ENCODE measurements at regions not wholly inside any gene's neighbourhood (a gene's known extent, or its start where the extent isn't known, plus 50 kb on each side); places are given as distances from the start of the nearest gene placed in this dataset.

DNA sequence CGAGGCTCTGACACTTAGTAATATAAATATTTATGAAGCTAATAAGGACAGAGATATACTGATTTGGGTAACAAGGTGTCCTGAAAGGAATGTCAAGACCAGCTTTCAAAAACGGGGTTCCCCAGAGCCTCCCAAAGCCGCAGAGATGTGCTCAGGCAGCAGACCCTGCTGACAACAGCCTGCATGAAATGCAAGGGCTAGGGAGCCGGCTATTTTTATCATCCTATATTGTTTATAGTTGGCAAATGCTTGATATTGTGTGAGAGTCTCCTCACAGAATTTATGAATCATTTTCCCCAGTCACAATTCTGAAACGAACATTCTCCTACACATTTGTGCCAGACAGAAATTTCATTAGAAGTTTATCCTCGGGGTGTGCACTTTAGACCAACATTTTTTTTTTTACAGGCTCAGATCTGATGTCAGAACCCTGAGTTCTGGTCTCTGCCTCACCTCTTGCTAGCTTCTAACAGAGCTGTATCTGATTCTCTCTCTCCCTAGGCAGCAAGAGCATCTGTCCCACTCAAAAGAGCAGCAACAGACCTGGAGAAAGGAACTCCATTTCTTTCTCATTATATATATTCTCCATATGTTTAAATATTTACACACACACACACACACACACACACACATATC, 302.3 kb upstream of the PLD5 start:
- Histone ChIP-seq H3K27ac (no peak overlapping the region), H3K36me3 (ENCODE audit: low read depth, missing control alignments) (no peaks in the 10 kb centered on the region), H3K4me1 (no peaks in the 10 kb centered on the region), H3K27me3 (no peaks in the 10 kb centered on the region), H3K9me3 (no peaks in the 10 kb centered on the region), H3K4me3 (no peak overlapping the region)
- TF ChIP-seq, protein P1, sequence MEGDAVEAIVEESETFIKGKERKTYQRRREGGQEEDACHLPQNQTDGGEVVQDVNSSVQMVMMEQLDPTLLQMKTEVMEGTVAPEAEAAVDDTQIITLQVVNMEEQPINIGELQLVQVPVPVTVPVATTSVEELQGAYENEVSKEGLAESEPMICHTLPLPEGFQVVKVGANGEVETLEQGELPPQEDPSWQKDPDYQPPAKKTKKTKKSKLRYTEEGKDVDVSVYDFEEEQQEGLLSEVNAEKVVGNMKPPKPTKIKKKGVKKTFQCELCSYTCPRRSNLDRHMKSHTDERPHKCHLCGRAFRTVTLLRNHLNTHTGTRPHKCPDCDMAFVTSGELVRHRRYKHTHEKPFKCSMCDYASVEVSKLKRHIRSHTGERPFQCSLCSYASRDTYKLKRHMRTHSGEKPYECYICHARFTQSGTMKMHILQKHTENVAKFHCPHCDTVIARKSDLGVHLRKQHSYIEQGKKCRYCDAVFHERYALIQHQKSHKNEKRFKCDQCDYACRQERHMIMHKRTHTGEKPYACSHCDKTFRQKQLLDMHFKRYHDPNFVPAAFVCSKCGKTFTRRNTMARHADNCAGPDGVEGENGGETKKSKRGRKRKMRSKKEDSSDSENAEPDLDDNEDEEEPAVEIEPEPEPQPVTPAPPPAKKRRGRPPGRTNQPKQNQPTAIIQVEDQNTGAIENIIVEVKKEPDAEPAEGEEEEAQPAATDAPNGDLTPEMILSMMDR (IDR thresholded peaks at IDR 0.05): no peak
- TF ChIP-seq POLR2A (IDR thresholded peaks at IDR 0.05): no peak
- DNase-seq: no peak
- 62 to 66% methylated on average over 6 of the region's 6 CpGs for WGBS, 2 donors
- intact Hi-C loops (cut with DNase I; ENCODE audit: low total_unique reads): no loop called here

DNA sequence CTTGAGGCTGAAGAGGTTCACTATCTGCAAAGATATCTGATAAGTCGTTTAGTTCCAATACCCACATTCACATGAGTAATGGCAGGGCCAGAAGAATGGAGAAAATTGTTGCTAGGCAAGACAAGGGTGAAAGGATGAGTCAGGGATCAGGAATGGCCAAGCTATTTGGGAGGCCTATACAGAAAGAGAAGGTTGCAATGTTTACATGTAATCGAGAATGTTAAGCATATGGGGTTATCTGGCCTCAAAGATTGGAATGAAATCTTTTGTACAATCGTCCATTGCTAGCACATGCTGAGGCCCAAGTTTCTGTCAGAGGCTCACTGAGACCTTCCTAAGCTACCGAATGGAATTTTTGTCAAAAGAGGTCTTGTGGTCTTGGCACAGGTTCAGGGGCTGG, 299.9 kb upstream of the PLD5 start:
- intact Hi-C loops (cut with DNase I; ENCODE audit: low total_unique reads): no loop called here
- no peaks in the 10 kb centered on the region for H3K36me3 ChIP-seq (ENCODE audit: low read depth, missing control alignments)

DNA sequence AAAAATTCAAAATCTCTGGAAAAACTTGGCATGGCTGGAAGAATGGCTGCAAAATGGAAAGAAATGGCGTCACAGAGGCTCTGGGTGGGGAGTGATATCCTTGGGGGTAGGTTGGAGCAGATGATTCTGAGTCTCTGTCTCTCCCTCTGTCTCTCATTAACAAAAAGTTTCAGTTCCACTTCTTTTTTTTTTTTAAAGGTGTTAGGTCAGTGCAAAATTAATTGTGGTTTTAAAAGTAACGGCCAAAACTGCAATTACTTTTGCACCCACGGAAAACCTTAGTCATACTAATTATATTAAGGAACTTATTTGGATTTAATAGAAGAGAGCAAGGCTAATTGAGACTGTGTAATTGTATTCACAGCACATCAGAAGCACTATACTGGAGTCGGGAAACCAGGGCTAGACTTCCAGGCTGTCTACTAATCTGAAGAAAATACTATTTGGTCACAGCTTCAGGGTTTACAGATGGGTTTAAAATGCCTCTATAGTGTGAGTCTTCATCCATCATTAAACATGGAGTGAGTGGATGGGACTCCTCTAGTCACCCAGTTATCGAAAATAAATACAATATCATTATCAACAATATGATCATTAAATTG, 289.1 kb upstream of the PLD5 start:
- no peaks in the 10 kb centered on the region for H3K4me1 ChIP-seq
- TF ChIP-seq POLR2A (IDR thresholded peaks at IDR 0.05): no peak
- TF ChIP-seq, protein P1 (IDR thresholded peaks at IDR 0.05): no peak
- no peaks in the 10 kb centered on the region for H3K9me3 ChIP-seq
- intact Hi-C loops (cut with DNase I; ENCODE audit: low total_unique reads): no loop called here
- no peak overlapping the region for H3K27ac ChIP-seq
- DNase-seq: no peak
- H3K27me3 ChIP-seq: no peaks in the 10 kb centered on the region
- WGBS, 2 donors: 87 to 91% methylated on average over 5 of the region's 5 CpGs
- H3K36me3 ChIP-seq (ENCODE audit: low read depth, missing control alignments): no peaks in the 10 kb centered on the region
- no peak overlapping the region for H3K4me3 ChIP-seq

More for the DNA sequence above, 299.9 kb upstream of the PLD5 start:
- Histone ChIP-seq H3K27me3 (no peaks in the 10 kb centered on the region), H3K9me3 (no peaks in the 10 kb centered on the region), H3K27ac (no peak overlapping the region), H3K4me3 (no peak overlapping the region), H3K4me1 (no peaks in the 10 kb centered on the region)
- no peak for DNase-seq
- WGBS, 2 donors: 76 to 80% methylated on average over 4 of the region's 4 CpGs
- TF ChIP-seq, protein P1 (IDR thresholded peaks at IDR 0.05): no peak
- TF ChIP-seq POLR2A (IDR thresholded peaks at IDR 0.05): no peak

- 65 to 78% methylated on average over 5 of the region's 5 CpGs for WGBS, 2 donors
- H3K27ac ChIP-seq: no peak overlapping the region
- no peaks in the 10 kb centered on the region for H3K9me3 ChIP-seq
- no peaks in the 10 kb centered on the region for H3K27me3 ChIP-seq
- H3K4me3 ChIP-seq: no peak overlapping the region
- intact Hi-C loops (cut with DNase I; ENCODE audit: low total_unique reads): no loop called here
- TF ChIP-seq, protein P1 (IDR thresholded peaks at IDR 0.05): no peak
- TF ChIP-seq POLR2A (IDR thresholded peaks at IDR 0.05): no peak
- DNase-seq: no peak
- no peaks in the 10 kb centered on the region for H3K36me3 ChIP-seq (ENCODE audit: low read depth, missing control alignments)
- no peaks in the 10 kb centered on the region for H3K4me1 ChIP-seq
Measured at GRCh38 chr1:242811092-242811840, 286.8 kb upstream of the PLD5 start.

All from testis (tissue), 2 donors.